HL-60 (cell line): ENCODE measurements at regions not wholly inside any gene's neighbourhood (a gene's known extent, or its start where the extent isn't known, plus 50 kb on each side); places are given as distances from the start of the nearest gene placed in this dataset.

Experiments
- DNase-seq, 2 experiments: peaks; one replicate each; pipeline ENCODE4 v3.0.0-alpha.2; 2010 to 2020; ENCODE audit warnings: low read depth in 1 of 2, low spot score in 1 of 2
- H3K27ac ChIP-seq: fragments of 250-450 bp; sonication (Bioruptor Pico); replicated peaks from 2 replicates; pipeline ENCODE4 v1.5.1; 2020; ENCODE audit warnings: mild to moderate bottlenecking, moderate library complexity
- H3K27me3 ChIP-seq: fragments of 250-450 bp; sonication (Bioruptor Pico); 2 replicates; pipeline ENCODE4 v1.5.1; 2021; ENCODE audit warnings: mild to moderate bottlenecking, moderate library complexity; ENCODE audit not compliant: insufficient read depth, poor library complexity, severe bottlenecking
- H3K4me3 ChIP-seq: replicated peaks from 2 replicates; pipeline ENCODE4 v1.5.1; 2011; ENCODE audit warnings: mild to moderate bottlenecking, control low read depth, low read length; ENCODE audit not compliant: insufficient read depth
- CTCF ChIP-seq: IDR thresholded peaks from one replicate; pipeline ENCODE4 v1.5.1; 2011; ENCODE audit warnings: low read length, control low read depth, inconsistent platforms; ENCODE audit not compliant: insufficient read depth
- GABPA ChIP-seq: IDR thresholded peaks from 2 replicates; pipeline ENCODE4 v1.6.1; 2012; ENCODE audit warnings: low read depth
- POLR2AphosphoS5 ChIP-seq: IDR thresholded peaks from 2 replicates; pipeline ENCODE4 v1.6.1; 2012; ENCODE audit warnings: low read depth
- REST ChIP-seq: IDR thresholded peaks from 2 replicates; pipeline ENCODE4 v1.6.1; 2012; ENCODE audit warnings: low read depth; ENCODE audit not compliant: insufficient replicate concordance
- SPI1 ChIP-seq: IDR thresholded peaks from 2 replicates; pipeline ENCODE4 v1.6.1; 2012; ENCODE audit warnings: low read depth, mild to moderate bottlenecking, borderline replicate concordance

- Histone ChIP-seq H3K27ac (no peak overlapping the region), H3K27me3 (no peaks in the 10 kb centered on the region), H3K4me3 (no peak overlapping the region)
- no peak for DNase-seq
- TF ChIP-seq REST (no peak), GABPA (no peak), POLR2AphosphoS5 (no peak), CTCF (no peak), SPI1 (no peak)
Observed at GRCh38 chr16:76190480-76190879, 86.7 kb upstream of the CNTNAP4 start.

- DNase-seq: no peak
- Histone ChIP-seq H3K27ac (no peak overlapping the region), H3K4me3 (no peak overlapping the region), H3K27me3 (no peaks in the 10 kb centered on the region)
- no peak for TF ChIP-seq SPI1
- TF ChIP-seq CTCF: no peak
- TF ChIP-seq POLR2AphosphoS5: no peak
- TF ChIP-seq GABPA: no peak
- no peak for TF ChIP-seq REST
Observed at GRCh38 chr16:76193906-76194615, 83.1 kb upstream of the CNTNAP4 start.

GRCh38 chr16:76194616-76195015, 82.6 kb upstream of the CNTNAP4 start:
- Histone ChIP-seq H3K27ac (no peak overlapping the region), H3K27me3 (no peaks in the 10 kb centered on the region), H3K4me3 (no peak overlapping the region)
- DNase-seq: no peak
- no peak for TF ChIP-seq POLR2AphosphoS5
- TF ChIP-seq SPI1: no peak
- no peak for TF ChIP-seq REST
- TF ChIP-seq CTCF: no peak
- no peak for TF ChIP-seq GABPA
